ENCODE measurements at regions not wholly inside any gene's neighbourhood (a gene's known extent, or its start where the extent isn't known, plus 50 kb on each side); places are given as distances from the start of the nearest gene placed in this dataset.

DNA sequence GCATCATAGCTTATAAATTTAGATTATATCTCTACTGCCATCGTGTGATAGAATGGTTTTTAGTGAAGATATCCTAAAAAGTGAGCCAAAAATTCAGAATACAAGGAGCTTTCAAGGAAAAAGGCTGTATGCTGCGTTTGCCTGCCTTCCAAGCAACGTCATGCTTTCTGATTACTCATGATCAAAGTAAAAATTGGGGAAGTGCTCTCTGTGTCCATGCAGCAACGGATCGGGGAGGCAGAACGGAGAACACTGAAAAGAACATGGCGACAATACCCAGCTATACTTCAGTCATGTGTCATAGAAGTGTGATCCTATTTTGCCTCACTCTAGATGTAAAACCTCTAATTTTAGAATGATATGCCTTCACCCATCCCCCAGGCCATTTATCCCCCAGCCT lies 185.7 kb downstream of the SUCLG1 start:
- Histone ChIP-seq H3K9me3 (no peaks in the 10 kb centered on the region), H3K36me3 (ENCODE audit: low read depth, missing control alignments) (no peaks in the 10 kb centered on the region), H3K27ac (no peak overlapping the region), H3K4me1 (no peaks in the 10 kb centered on the region), H3K4me3 (no peak overlapping the region), H3K27me3 (no peaks in the 10 kb centered on the region)
- DNase-seq = no peak
- intact Hi-C loops (cut with DNase I; ENCODE audit: low total_unique reads) = no loop called here
- WGBS, 2 donors = 85% methylated on average over 7 of the region's 7 CpGs
- TF ChIP-seq POLR2A (IDR thresholded peaks at IDR 0.05) (no peak), CTCF (IDR thresholded peaks at IDR 0.05) (no peak)

DNA sequence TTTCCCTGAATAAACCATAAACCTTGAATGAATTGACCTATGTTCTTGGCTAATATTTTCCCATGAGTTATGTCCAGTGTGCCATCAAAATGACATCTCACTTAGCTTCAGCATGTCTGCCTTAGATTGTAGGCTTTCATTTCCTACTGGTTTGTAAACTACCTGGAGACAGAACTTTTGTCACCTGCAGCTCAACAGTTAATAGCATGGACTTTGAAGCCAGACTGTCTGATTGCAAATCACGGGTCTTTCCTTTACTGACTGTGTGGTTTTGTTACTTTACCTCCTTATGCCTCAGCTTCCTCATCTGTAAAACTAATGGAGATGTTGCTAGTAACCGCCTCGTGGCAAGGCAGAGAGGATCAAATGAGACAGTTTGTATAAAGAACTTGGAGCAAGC lies 187.1 kb downstream of the SUCLG1 start:
- H3K9me3 ChIP-seq = no peaks in the 10 kb centered on the region

GRCh38 chr2:84257831-84258230 lies 201.2 kb downstream of the SUCLG1 start:
- Histone ChIP-seq H3K27me3 (no peaks in the 10 kb centered on the region), H3K27ac (no peak overlapping the region), H3K4me1 (no peaks in the 10 kb centered on the region), H3K36me3 (ENCODE audit: low read depth, missing control alignments) (no peaks in the 10 kb centered on the region), H3K4me3 (no peak overlapping the region), H3K9me3 (no peaks in the 10 kb centered on the region)
- no peak for DNase-seq
- intact Hi-C loops (cut with DNase I; ENCODE audit: low total_unique reads) = no loop called here
- TF ChIP-seq CTCF (IDR thresholded peaks at IDR 0.05) = no peak
- TF ChIP-seq POLR2A (IDR thresholded peaks at IDR 0.05) = no peak

More for the DNA sequence above, 187.1 kb downstream of the SUCLG1 start:
- H3K27ac ChIP-seq = no peak overlapping the region
- intact Hi-C loops (cut with DNase I; ENCODE audit: low total_unique reads) = no loop called here
- H3K4me1 ChIP-seq = no peaks in the 10 kb centered on the region
- H3K4me3 ChIP-seq = no peak overlapping the region
- DNase-seq = no peak
- H3K36me3 ChIP-seq (ENCODE audit: low read depth, missing control alignments) = no peaks in the 10 kb centered on the region
- H3K27me3 ChIP-seq = no peaks in the 10 kb centered on the region
- 79 to 83% methylated on average over 3 of the region's 3 CpGs for WGBS, 2 donors
- TF ChIP-seq CTCF (IDR thresholded peaks at IDR 0.05) (no peak), POLR2A (IDR thresholded peaks at IDR 0.05) (no peak)

GRCh38 chr2:84251651-84252302 lies 207.3 kb downstream of the SUCLG1 start:
- intact Hi-C loops (cut with DNase I; ENCODE audit: low total_unique reads) = no loop called here
- TF ChIP-seq CTCF (IDR thresholded peaks at IDR 0.05) (no peak), POLR2A (IDR thresholded peaks at IDR 0.05) (no peak)
- 79 to 98% methylated on average over 2 of the region's 2 CpGs for WGBS, 2 donors
- Histone ChIP-seq H3K9me3 (no peaks in the 10 kb centered on the region), H3K27ac (no peak overlapping the region), H3K4me1 (no peaks in the 10 kb centered on the region), H3K36me3 (ENCODE audit: low read depth, missing control alignments) (no peaks in the 10 kb centered on the region), H3K27me3 (no peaks in the 10 kb centered on the region), H3K4me3 (no peak overlapping the region)
- DNase-seq = no peak

GRCh38 chr2:84249140-84249539 lies 209.9 kb downstream of the SUCLG1 start:
- Histone ChIP-seq H3K4me3 (no peak overlapping the region), H3K27me3 (no peaks in the 10 kb centered on the region), H3K9me3 (no peaks in the 10 kb centered on the region), H3K36me3 (ENCODE audit: low read depth, missing control alignments) (no peaks in the 10 kb centered on the region), H3K4me1 (no peaks in the 10 kb centered on the region), H3K27ac (no peak overlapping the region)
- DNase-seq = no peak
- TF ChIP-seq POLR2A (IDR thresholded peaks at IDR 0.05) (no peak), CTCF (IDR thresholded peaks at IDR 0.05) (no peak)
- 85 to 90% methylated on average over 4 of the region's 4 CpGs for WGBS, 2 donors
- intact Hi-C loops (cut with DNase I; ENCODE audit: low total_unique reads) = no loop called here

Data from testis (tissue), 2 donors.